Astrocyte (in vitro differentiated cells and primary cell): ENCODE measurements at regions not wholly inside any gene's neighbourhood (a gene's known extent, or its start where the extent isn't known, plus 50 kb on each side); places are given as distances from the start of the nearest gene placed in this dataset.

Experiments used
- DNase-seq: peaks from one replicate; pipeline ENCODE4 v3.0.0-alpha.2; 2010; ENCODE audit warnings: low read depth
- FAIRE-seq: peaks from 2 replicates; lab custom pipeline; 2011; peaks lifted over from hg19 to GRCh38; lab: Jason Lieb, UNC
- H2AFZ ChIP-seq: 2 replicates; pipeline ENCODE4 v1.6.0; 2012; ENCODE audit warnings: low read depth, low read length, inconsistent platforms
- H3K27ac ChIP-seq: 2 replicates; pipeline ENCODE4 v1.5.1; 2011; ENCODE audit warnings: low read depth, low read length, inconsistent platforms
- H3K27me3 ChIP-seq: 2 replicates; pipeline ENCODE4 v1.6.0; 2011; ENCODE audit warnings: low read length, inconsistent platforms; ENCODE audit not compliant: insufficient read depth
- H3K36me3 ChIP-seq: 2 replicates; pipeline ENCODE4 v1.5.1; 2011; ENCODE audit warnings: low read length, inconsistent platforms; ENCODE audit not compliant: insufficient read depth
- H3K4me1 ChIP-seq: 2 replicates; pipeline ENCODE4 v1.5.1; 2011; ENCODE audit warnings: low read length, inconsistent platforms; ENCODE audit not compliant: insufficient read depth
- H3K4me2 ChIP-seq: 2 replicates; pipeline ENCODE4 v1.6.0; 2012; ENCODE audit warnings: low read length, inconsistent platforms
- H3K4me3 ChIP-seq: 2 replicates; pipeline ENCODE4 v1.5.1; 2011; ENCODE audit warnings: low read depth, mild to moderate bottlenecking, low read length, inconsistent platforms; ENCODE audit not compliant: insufficient read depth
- H3K79me2 ChIP-seq: 2 replicates; pipeline ENCODE4 v1.6.0; 2012; ENCODE audit warnings: mild to moderate bottlenecking, low read length, inconsistent platforms; ENCODE audit not compliant: insufficient read depth
- H3K9ac ChIP-seq: 2 replicates; pipeline ENCODE4 v1.6.0; 2012; ENCODE audit warnings: mild to moderate bottlenecking, low read length, inconsistent platforms
- H3K9me3 ChIP-seq: 2 replicates; pipeline ENCODE4 v1.5.1; 2012; ENCODE audit warnings: low read depth, mild to moderate bottlenecking, low read length, inconsistent platforms; ENCODE audit not compliant: insufficient read depth
- H4K20me1 ChIP-seq: 2 replicates; pipeline ENCODE4 v1.6.0; 2012; ENCODE audit warnings: low read length, inconsistent platforms; ENCODE audit not compliant: insufficient read depth
- H3K27ac Mint-ChIP-seq: one replicate; pipeline ENCODE4 v1.8.0; 2021; ENCODE audit warnings: mild to moderate bottlenecking, mixed read lengths; ENCODE audit not compliant: unreplicated experiment
- H3K27me3 Mint-ChIP-seq: one replicate; pipeline ENCODE4 v1.8.0; 2021; ENCODE audit warnings: low read depth, mixed read lengths; ENCODE audit not compliant: unreplicated experiment
- H3K36me3 Mint-ChIP-seq: one replicate; pipeline ENCODE4 v1.8.0; 2021; ENCODE audit warnings: low read depth, mixed read lengths; ENCODE audit not compliant: unreplicated experiment
- H3K4me1 Mint-ChIP-seq: one replicate; pipeline ENCODE4 v1.8.0; 2021; ENCODE audit warnings: low read depth, mixed read lengths; ENCODE audit not compliant: unreplicated experiment
- H3K4me3 Mint-ChIP-seq: one replicate; pipeline ENCODE4 v1.8.0; 2021; ENCODE audit warnings: mild to moderate bottlenecking, moderate library complexity, mixed read lengths; ENCODE audit not compliant: unreplicated experiment
- H3K9me3 Mint-ChIP-seq: one replicate; pipeline ENCODE4 v1.8.0; 2021; ENCODE audit warnings: mild to moderate bottlenecking, mixed read lengths; ENCODE audit not compliant: unreplicated experiment
- EZH2 ChIP-seq: IDR thresholded peaks from 2 replicates; pipeline ENCODE4 v1.6.1; 2012; ENCODE audit warnings: mild to moderate bottlenecking, low read length, inconsistent platforms; ENCODE audit not compliant: insufficient read depth
- TF ChIP-seq, protein P1 (sequence below): IDR thresholded peaks from 2 replicates; pipeline ENCODE4 v1.5.1; 2011; ENCODE audit warnings: low read depth, mild to moderate bottlenecking, inconsistent platforms, low read length, moderate library complexity; ENCODE audit not compliant: insufficient read depth

DNA sequence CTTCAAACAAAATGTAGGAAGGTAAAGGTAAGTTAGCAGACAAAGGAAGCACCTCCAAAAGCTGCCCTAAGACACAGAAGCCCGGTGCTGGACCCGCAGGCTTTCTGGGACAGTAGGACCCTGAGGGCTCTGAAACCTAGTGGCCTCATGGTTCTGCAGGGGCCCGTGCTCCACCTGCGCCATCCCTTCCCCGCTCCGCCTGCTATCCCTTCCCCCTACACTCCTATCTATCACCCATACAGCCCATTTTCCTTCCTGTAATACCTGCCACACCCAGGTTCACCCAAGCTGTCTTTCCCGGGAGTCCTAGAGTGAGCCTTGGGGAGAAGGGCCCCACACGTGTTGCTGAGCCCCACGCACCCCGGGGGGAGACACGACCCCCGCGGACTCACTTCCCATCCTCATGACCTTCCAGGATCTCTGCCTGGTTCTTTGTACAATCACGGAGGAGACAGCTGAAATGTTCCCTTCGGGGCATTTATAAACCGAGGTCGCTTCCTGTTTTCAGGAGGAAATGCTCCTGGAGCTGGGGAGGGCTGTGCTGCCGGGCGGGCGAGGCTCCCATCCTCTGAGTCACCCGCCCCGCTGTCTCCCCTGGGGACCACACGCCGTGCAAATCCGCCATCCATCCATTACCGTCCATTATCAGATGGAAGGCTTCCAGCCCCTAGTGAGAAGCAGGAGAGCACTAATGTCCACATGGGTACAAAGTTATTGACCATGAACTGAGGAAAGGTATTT lies 251.7 kb upstream of the PITRM1 start:
- peaks cover 15% of the 10 kb centered on the region for H3K4me1 Mint-ChIP-seq
- peak overlapping the region; percentile 68 for H3K4me2 ChIP-seq
- no peaks in the 10 kb centered on the region for H3K27me3 ChIP-seq
- no peak overlapping the region for H3K4me3 Mint-ChIP-seq
- DNase-seq (peak; percentile 50), FAIRE-seq (no peak)
- H2AFZ ChIP-seq, result peak overlapping the region; percentile 52
- H3K79me2 ChIP-seq, result no peaks in the 10 kb centered on the region
- H3K27me3 Mint-ChIP-seq, result peaks cover 3% of the 10 kb centered on the region
- H3K4me1 ChIP-seq, result peaks cover 29% of the 10 kb centered on the region
- peaks cover 2% of the 10 kb centered on the region for H3K9me3 Mint-ChIP-seq
- no peak overlapping the region for H3K4me3 ChIP-seq
- TF ChIP-seq, protein P1, sequence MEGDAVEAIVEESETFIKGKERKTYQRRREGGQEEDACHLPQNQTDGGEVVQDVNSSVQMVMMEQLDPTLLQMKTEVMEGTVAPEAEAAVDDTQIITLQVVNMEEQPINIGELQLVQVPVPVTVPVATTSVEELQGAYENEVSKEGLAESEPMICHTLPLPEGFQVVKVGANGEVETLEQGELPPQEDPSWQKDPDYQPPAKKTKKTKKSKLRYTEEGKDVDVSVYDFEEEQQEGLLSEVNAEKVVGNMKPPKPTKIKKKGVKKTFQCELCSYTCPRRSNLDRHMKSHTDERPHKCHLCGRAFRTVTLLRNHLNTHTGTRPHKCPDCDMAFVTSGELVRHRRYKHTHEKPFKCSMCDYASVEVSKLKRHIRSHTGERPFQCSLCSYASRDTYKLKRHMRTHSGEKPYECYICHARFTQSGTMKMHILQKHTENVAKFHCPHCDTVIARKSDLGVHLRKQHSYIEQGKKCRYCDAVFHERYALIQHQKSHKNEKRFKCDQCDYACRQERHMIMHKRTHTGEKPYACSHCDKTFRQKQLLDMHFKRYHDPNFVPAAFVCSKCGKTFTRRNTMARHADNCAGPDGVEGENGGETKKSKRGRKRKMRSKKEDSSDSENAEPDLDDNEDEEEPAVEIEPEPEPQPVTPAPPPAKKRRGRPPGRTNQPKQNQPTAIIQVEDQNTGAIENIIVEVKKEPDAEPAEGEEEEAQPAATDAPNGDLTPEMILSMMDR, result no peak
- TF ChIP-seq EZH2, result no peak
- H3K36me3 Mint-ChIP-seq, result no peaks in the 10 kb centered on the region
- H3K27ac ChIP-seq, result peak overlapping the region; percentile 34
- no peak overlapping the region for H3K9ac ChIP-seq
- H3K9me3 ChIP-seq, result no peaks in the 10 kb centered on the region
- H3K27ac Mint-ChIP-seq, result no peak overlapping the region
- H3K36me3 ChIP-seq, result no peaks in the 10 kb centered on the region
- no peaks in the 10 kb centered on the region for H4K20me1 ChIP-seq

DNA sequence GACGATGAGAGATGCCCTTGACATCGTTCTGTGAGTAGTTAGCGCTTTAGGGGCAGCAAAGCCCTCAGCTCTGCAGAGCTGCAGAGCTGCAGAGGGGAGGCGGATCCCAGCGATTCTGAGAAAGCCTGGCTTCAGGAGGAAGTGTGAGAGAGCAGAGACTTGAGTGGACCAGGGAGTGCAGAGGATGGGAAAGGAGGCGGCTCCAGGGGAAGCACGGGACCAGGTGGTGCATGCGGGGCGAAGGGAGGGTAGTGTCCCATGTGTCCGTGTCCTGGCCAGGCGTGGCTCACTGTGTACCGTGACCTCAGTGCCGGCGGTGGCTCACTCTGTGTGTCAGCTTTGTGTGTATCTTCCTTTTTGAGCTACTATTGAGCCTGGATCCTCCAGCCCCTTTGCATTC lies 250.8 kb upstream of the PITRM1 start:
- Mint-ChIP-seq H3K4me3 (no peak overlapping the region), H3K9me3 (peaks cover 2% of the 10 kb centered on the region), H3K27ac (peak overlapping the region; percentile 66), H3K4me1 (peaks cover 15% of the 10 kb centered on the region), H3K27me3 (peaks cover 3% of the 10 kb centered on the region), H3K36me3 (no peaks in the 10 kb centered on the region)
- Histone ChIP-seq H3K4me3 (no peak overlapping the region), H3K4me2 (no peak overlapping the region), H3K9ac (no peak overlapping the region), H3K9me3 (no peaks in the 10 kb centered on the region), H3K36me3 (no peaks in the 10 kb centered on the region), H2AFZ (no peak overlapping the region), H3K79me2 (no peaks in the 10 kb centered on the region), H4K20me1 (no peaks in the 10 kb centered on the region), H3K27ac (no peak overlapping the region), H3K4me1 (peaks cover 29% of the 10 kb centered on the region), H3K27me3 (no peaks in the 10 kb centered on the region)
- DNase-seq (no peak), FAIRE-seq (no peak)
- TF ChIP-seq, protein P1, result no peak
- no peak for TF ChIP-seq EZH2

DNA sequence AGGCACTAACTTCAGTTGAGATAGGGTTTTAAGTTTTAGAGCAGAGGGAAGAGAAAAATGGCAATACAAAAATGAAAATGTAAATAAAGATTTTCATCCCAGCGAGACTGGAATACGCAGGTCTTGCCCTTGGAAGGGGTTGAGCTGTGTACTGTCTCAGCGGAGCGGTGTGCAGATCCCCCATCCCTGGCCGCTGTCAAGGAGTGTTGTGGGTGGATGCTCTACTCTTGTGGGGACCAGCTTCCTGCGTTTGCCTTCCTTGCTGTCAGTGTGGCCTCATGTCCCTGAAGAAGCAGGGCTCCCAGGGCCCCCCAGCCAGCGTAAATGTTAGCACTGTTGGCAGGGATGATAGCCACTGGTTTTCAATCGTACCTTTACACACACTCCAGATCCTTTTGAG lies 249.7 kb upstream of the PITRM1 start:
- Histone ChIP-seq H3K79me2 (no peaks in the 10 kb centered on the region), H3K36me3 (no peaks in the 10 kb centered on the region), H3K27me3 (no peaks in the 10 kb centered on the region), H3K4me1 (peaks cover 24% of the 10 kb centered on the region), H3K9me3 (no peaks in the 10 kb centered on the region), H3K4me2 (no peak overlapping the region), H3K27ac (no peak overlapping the region), H3K4me3 (no peak overlapping the region), H2AFZ (no peak overlapping the region), H3K9ac (no peak overlapping the region), H4K20me1 (no peaks in the 10 kb centered on the region)
- Mint-ChIP-seq H3K27me3 (peaks cover 3% of the 10 kb centered on the region), H3K4me3 (no peak overlapping the region), H3K36me3 (no peaks in the 10 kb centered on the region), H3K9me3 (peaks cover 2% of the 10 kb centered on the region), H3K27ac (no peak overlapping the region), H3K4me1 (peaks cover 15% of the 10 kb centered on the region)
- FAIRE-seq (no peak), DNase-seq (no peak)
- TF ChIP-seq, protein P1, result no peak
- TF ChIP-seq EZH2, result no peak
